Fibroblast of skin of right biceps (primary cell): ENCODE measurements at regions not wholly inside any gene's neighbourhood (a gene's known extent, or its start where the extent isn't known, plus 50 kb on each side); places are given as distances from the start of the nearest gene placed in this dataset.
A peak's percentile ranks its signal among the peaks of the same experiment; 100 is the strongest.

ENCODE experiments used
- DNase-seq: peaks from one replicate; pipeline ENCODE4 v3.0.0-alpha.2; 2013

- DNase-seq, result peak; percentile 18
These were observed 454.8 kb upstream of the SOX5 start for GRCh38 chr12:24404086-24404815.

- DNase-seq, result no peak
These were observed 451.1 kb upstream of the SOX5 start for GRCh38 chr12:24400533-24400932.

- no peak for DNase-seq
These were observed 449.1 kb upstream of the SOX5 start for GRCh38 chr12:24398605-24399004.

- no peak for DNase-seq
These were observed 446.8 kb upstream of the SOX5 start for GRCh38 chr12:24396224-24396623.

- no peak for DNase-seq
These were observed 444.8 kb upstream of the SOX5 start for GRCh38 chr12:24394246-24394645.

GRCh38 chr12:24393071-24393470 lies 443.6 kb upstream of the SOX5 start:
- DNase-seq, result no peak

- DNase-seq, result no peak
These were observed 439.9 kb upstream of the SOX5 start for GRCh38 chr12:24389394-24389793.

GRCh38 chr12:24387381-24387780 lies 437.9 kb upstream of the SOX5 start:
- no peak for DNase-seq

- DNase-seq, result no peak
These were observed 437.4 kb upstream of the SOX5 start for GRCh38 chr12:24386836-24387235.

- DNase-seq, result no peak
These were observed 432.3 kb upstream of the SOX5 start for GRCh38 chr12:24381790-24382189.

GRCh38 chr12:24379861-24380521 lies 430.5 kb upstream of the SOX5 start:
- no peak for DNase-seq

GRCh38 chr12:24379433-24379832 lies 430.0 kb upstream of the SOX5 start:
- DNase-seq, result no peak

- peak; percentile 45 for DNase-seq
These were observed 429.3 kb upstream of the SOX5 start for GRCh38 chr12:24378548-24379407.

- DNase-seq, result no peak
These were observed 425.0 kb upstream of the SOX5 start for GRCh38 chr12:24374452-24374851.

- DNase-seq, result no peak
These were observed 423.5 kb upstream of the SOX5 start for GRCh38 chr12:24373004-24373403.

GRCh38 chr12:24366514-24366913 lies 417.0 kb upstream of the SOX5 start:
- no peak for DNase-seq

GRCh38 chr12:24364921-24365320 lies 415.5 kb upstream of the SOX5 start:
- DNase-seq, result no peak

- no peak for DNase-seq
These were observed 413.8 kb upstream of the SOX5 start for GRCh38 chr12:24363177-24363754.

GRCh38 chr12:24361877-24362580 lies 412.6 kb upstream of the SOX5 start:
- no peak for DNase-seq

GRCh38 chr12:24360907-24361306 lies 411.4 kb upstream of the SOX5 start:
- no peak for DNase-seq

GRCh38 chr12:24360461-24360860 lies 411.0 kb upstream of the SOX5 start:
- DNase-seq, result no peak

GRCh38 chr12:24360057-24360456 lies 410.6 kb upstream of the SOX5 start:
- DNase-seq, result no peak

- no peak for DNase-seq
These were observed 409.9 kb upstream of the SOX5 start for GRCh38 chr12:24359418-24359817.
